ENCODE measurements at regions not wholly inside any gene's neighbourhood (a gene's known extent, or its start where the extent isn't known, plus 50 kb on each side); places are given as distances from the start of the nearest gene placed in this dataset.

- Histone ChIP-seq H3K4me1 (ENCODE audit: control insufficient read depth, insufficient read depth, low read length) (peaks cover 20% of the 10 kb centered on the region), H3K9me3 (ENCODE audit: control insufficient read depth, insufficient read depth, low read length) (no peaks in the 10 kb centered on the region), H3K9ac (ENCODE audit: low read depth, low read length) (no peak overlapping the region), H3K4me3 (ENCODE audit: low read depth, low read length) (no peak overlapping the region), H3K36me3 (ENCODE audit: control insufficient read depth, insufficient read depth, low read length) (no peaks in the 10 kb centered on the region), H3K27me3 (ENCODE audit: control insufficient read depth, insufficient read depth, low read length) (no peaks in the 10 kb centered on the region), H3K27ac (ENCODE audit: low read depth, low read length) (no peak overlapping the region)
These were observed 51.7 kb upstream of the SPATS2L start for GRCh38 chr2:200254773-200255172.

- Histone ChIP-seq H3K4me1 (ENCODE audit: control insufficient read depth, insufficient read depth, low read length) (peaks cover 23% of the 10 kb centered on the region), H3K27me3 (ENCODE audit: control insufficient read depth, insufficient read depth, low read length) (no peaks in the 10 kb centered on the region), H3K4me3 (ENCODE audit: low read depth, low read length) (no peak overlapping the region), H3K9ac (ENCODE audit: low read depth, low read length) (no peak overlapping the region), H3K27ac (ENCODE audit: low read depth, low read length) (no peak overlapping the region), H3K9me3 (ENCODE audit: control insufficient read depth, insufficient read depth, low read length) (no peaks in the 10 kb centered on the region), H3K36me3 (ENCODE audit: control insufficient read depth, insufficient read depth, low read length) (no peaks in the 10 kb centered on the region)
These were observed 50.9 kb upstream of the SPATS2L start for GRCh38 chr2:200255549-200255948.

Data from HUES48 (cell line).